H4 (cell line): ENCODE measurements at regions not wholly inside any gene's neighbourhood (a gene's known extent, or its start where the extent isn't known, plus 50 kb on each side); places are given as distances from the start of the nearest gene placed in this dataset.

Source experiments
- DNase-seq: peaks from one replicate; pipeline ENCODE4 v3.0.0-alpha.2; 2015; ENCODE audit warnings: low spot score

- no peak for DNase-seq
Measured at GRCh38 chr15:70426096-70426821, 328.5 kb upstream of the TLE3 start.

GRCh38 chr15:70424937-70425411 lies 327.3 kb upstream of the TLE3 start:
- no peak for DNase-seq

DNA sequence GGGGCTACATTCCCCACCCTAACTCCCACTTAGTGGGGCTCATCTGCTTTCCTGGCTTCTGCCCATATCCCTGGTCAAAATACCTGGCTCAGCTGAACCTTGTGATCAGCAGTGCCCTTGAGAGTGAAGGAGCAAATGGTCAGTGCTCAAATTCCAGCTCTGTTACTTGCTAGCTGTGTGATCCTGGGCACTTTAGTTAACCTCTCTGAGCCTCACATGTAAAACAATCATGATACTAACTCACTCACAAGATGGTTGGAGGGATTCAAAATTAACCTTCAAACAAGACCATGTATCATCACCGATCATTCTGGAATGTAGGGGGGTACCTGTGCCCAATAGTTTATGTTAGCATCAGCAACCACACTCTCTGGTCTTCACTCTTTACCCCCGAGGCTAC lies 325.6 kb upstream of the TLE3 start:
- no peak for DNase-seq

- DNase-seq, result no peak
Measured at GRCh38 chr15:70422342-70422741, 324.6 kb upstream of the TLE3 start.

- DNase-seq, result no peak
Measured at GRCh38 chr15:70420948-70421482, 323.3 kb upstream of the TLE3 start.

DNA sequence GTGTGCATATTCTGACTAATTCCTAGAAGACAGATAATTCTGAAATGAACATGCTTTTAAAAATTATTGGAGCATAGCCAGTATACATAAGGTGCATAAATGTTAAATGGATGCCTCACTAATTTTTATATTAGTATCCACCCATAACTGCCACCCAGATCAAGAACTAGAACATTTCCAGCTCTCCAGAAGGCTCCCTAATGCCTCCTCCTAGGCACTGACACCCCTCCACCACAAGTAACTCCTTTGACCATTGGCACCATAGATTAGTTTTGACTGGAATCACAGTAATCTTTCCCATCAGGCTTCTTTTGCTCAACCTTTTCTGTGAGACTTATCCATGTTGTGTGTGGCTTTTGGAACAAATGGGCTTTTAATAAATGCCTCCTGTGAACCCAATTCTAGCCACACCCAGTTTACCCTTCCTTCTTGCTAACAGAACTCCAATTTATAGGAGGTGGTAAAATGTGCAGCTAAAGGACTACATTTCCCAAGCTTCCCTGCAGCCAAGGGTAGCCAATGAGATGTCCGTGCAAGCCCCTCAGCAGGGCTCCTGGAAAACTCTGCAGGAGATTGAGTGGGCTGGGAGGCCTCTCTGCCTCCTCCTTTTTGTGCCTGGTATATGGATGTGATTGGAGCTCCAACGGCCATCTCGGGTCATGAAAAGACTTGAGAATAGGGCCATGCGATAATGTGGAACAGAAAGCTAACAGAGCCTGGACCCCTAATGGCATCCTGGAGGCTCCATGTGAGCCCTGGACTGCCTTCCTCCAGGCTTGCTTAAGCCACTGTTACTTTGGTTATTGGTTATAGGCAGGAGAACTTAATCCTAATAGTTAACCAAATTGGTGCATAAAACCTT lies 322.6 kb upstream of the TLE3 start:
- DNase-seq, result no peak

GRCh38 chr15:70418943-70419342 lies 321.2 kb upstream of the TLE3 start:
- no peak for DNase-seq

DNA sequence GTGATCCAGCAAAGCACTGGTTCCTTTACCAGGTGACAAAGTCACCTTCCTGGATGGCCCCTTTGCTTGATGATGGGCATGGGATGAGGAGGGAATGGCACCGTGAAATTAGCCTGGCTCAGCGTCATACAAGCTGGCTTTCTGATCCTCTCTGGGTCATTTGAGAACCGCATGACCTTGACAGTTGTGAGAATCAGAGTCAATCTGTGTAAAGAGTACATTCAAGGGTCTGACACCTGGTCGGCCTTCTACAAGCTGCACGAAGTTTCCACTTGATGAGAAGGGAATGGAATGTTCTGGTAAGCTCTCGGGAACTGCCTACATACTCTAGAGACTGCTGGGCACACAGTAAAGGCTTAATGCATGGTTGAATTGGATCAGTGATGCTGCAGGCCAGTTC lies 319.8 kb upstream of the TLE3 start:
- no peak for DNase-seq

GRCh38 chr15:70416829-70417228 lies 319.1 kb upstream of the TLE3 start:
- DNase-seq, result no peak

- no peak for DNase-seq
Measured at GRCh38 chr15:70415398-70415797, 317.7 kb upstream of the TLE3 start.

GRCh38 chr15:70414626-70415025 lies 316.9 kb upstream of the TLE3 start:
- no peak for DNase-seq

DNA sequence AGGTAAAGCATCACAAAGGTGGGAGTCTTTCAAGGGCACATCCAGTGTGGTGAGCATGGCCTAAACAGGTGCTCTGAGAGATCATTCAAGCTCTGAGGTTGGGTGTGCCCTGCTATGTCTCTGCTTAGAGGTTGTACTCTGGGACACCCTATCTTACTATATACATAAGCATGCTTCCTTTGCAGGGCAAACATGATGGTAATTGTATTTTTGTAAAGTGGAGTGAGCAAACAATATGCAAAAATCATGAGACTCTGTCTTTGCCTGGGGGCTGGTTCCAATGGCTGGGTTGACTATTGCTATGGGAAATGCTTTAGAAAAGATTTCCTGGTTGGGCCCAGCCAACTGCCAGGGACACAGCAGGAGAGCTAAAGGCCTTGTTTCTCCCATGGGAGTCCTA lies 315.1 kb upstream of the TLE3 start:
- no peak for DNase-seq

GRCh38 chr15:70411143-70411863 lies 313.6 kb upstream of the TLE3 start:
- DNase-seq, result no peak

GRCh38 chr15:70410371-70410985 lies 312.8 kb upstream of the TLE3 start:
- no peak for DNase-seq

GRCh38 chr15:70409388-70409787 lies 311.7 kb upstream of the TLE3 start:
- no peak for DNase-seq

DNA sequence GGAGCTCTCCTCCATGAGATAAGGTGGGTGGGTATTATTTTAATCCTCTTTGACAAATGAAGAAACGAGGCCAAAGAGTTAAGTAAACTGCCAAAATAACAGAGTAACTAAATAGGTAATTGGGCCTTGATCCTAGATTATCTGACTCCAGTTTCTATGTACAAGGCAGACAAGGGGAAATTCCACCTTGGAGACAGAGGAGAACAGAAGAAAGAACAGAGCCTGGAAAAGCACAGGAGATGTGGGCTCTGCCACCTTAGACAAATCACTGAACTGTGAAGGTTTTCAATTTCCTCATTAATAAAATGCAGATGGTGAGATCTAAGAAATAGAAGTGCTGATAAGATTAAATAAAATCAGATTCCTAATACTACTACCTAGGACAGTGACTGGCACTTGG lies 310.2 kb upstream of the TLE3 start:
- no peak for DNase-seq

- no peak for DNase-seq
Measured at GRCh38 chr15:70407336-70407670, 309.6 kb upstream of the TLE3 start.

GRCh38 chr15:70406617-70407335 lies 309.1 kb upstream of the TLE3 start:
- no peak for DNase-seq

- DNase-seq, result no peak
Measured at GRCh38 chr15:70401709-70402108, 304.0 kb upstream of the TLE3 start.

GRCh38 chr15:70400766-70401541 lies 303.2 kb upstream of the TLE3 start:
- no peak for DNase-seq
